Limb (tissue), 2 donors: ENCODE measurements at regions not wholly inside any gene's neighbourhood (a gene's known extent, or its start where the extent isn't known, plus 50 kb on each side); places are given as distances from the start of the nearest gene placed in this dataset.

Experiments used
- DNase-seq, 2 donors: peaks; one replicate each; pipeline ENCODE4 v3.0.0-alpha.2; 2016; ENCODE audit errors: extremely low spot score in 2 of 2

DNA sequence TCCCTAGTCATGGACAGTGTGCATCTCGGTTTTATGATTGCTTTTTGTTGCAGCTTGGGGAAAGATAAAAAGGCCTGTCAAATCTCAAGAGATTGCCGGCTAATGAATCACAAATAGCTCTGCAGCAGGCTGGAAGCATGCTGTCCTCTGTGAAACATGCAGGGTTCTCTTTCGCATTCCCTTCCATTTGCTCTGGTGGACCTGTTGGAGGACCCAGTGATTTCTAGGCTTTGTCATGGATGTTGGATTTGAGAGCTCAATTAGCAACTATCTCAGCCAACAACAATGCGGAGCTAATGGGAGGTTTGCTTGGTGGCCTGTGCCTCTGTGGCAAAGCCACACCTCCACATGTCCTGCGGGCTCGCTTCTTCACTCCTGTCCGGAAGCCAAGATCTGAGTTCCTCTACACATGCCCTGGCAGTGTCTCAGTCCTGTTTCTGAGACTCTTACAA, 418.1 kb upstream of the ARGLU1 start:
- peak in 1 of 2 donors; percentile 43 for DNase-seq

DNA sequence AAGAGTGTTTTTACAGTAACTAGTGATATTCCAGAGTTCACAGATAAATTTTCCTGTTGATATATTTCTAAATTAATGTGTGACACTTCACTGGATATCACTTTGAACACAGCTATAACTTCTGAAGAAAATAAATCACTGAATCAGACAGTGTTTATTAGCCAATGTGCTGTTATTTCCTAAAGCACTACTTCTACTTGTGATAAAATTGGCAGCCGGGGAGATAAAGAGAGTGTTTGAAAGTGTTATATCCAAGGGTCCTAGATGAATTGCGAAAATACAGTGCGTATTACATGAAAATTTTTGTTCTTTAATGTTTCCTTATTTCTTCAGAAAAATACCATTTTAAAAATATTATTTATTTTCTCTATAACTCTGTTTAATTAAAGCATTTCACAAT, 417.5 kb upstream of the ARGLU1 start:
- DNase-seq: no peak

DNA sequence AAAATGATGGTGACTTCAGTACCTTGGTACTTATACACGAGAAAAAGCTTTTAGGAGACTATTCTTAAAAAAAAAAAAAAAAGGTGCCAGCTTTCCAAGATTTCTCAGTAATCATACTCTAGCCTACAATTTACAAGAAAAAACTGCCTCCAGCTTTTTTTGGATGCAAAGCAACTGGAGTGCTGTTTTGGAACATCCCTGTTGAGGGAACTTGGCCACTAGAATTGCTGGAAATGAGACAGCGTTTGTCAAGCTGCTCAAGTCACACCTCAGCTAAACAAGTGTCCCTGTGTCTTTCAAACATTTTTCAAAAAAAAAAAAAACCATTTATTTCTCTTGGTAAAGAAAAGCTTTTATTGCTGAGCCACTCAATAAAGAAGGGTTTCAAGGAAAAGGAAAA, 413.1 kb upstream of the ARGLU1 start:
- no peak for DNase-seq

DNA sequence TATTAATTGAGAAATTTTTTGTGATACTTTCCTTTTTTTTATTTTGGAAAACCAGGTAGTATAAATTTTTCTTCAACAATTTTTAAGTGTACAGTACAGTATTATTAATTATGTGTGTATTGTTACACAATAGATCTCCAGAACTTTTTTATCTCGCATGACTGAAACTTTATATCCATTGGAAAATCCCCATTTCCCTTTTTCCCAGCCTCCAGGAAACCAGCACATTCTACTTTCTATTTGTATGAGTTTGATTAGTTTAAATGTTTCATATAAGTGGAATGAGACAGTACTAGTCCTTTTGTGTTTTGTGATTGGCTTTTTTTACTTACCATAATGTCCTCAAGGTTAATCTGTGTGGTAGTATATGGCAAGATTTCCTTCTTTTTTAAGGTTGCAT, 399.5 kb upstream of the ARGLU1 start:
- DNase-seq: no peak

DNA sequence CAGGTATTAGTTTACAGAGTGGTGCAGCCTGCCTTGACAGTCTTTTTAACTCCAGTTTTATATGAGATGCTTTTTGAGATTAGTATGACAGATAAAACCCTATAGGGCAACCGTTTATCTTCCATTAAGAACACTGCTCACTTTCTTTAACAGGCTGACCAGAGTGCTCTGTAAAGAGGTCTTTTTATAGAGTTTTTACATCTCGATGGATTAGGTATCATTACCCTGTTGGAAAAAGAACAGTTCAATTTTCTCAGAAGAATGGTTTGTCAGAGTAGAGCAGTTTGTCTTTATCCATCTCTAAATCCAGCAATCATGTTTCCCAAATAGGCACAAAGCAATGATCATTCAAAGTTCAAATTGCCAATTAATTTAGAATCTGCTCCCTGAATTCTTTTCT, 395.2 kb upstream of the ARGLU1 start:
- DNase-seq: no peak

DNA sequence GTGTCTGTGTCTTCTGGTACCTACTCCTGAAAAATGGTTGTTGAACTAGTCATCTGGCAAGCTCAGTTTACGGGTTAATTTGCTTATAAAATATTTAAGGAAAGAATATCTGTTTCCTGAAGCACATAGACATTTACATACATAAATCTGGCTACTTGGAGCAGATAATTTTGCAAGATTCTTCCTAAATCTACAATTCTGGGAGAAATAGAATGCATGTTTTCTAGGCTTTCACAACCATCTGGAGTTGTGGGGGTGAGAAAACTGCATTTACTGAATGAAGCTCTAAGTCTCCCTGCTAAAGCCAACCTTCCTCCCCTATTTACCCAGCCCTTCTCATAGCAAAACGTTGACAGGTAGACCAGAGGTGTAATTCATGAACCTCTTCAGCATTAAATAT, 393.7 kb upstream of the ARGLU1 start:
- DNase-seq: no peak

DNA sequence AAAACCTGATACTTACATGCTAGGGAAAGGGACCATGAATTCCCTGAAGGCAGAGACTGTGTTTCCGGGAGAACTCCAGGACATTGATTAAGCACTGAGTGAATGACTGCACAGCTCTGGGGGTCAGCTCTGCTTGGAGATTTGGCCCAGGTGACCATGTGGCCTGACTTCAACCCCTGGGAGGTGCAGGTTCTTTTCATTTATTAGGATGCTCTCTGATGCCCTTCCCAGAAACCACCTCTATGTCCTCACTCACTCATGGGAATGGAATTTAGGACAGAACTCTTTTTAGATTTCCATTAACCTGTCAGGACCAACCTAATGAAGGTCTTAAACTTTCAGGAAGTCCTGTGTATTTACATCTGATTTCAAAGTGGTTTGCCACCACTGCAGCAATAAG, 393.3 kb upstream of the ARGLU1 start:
- no peak for DNase-seq

DNA sequence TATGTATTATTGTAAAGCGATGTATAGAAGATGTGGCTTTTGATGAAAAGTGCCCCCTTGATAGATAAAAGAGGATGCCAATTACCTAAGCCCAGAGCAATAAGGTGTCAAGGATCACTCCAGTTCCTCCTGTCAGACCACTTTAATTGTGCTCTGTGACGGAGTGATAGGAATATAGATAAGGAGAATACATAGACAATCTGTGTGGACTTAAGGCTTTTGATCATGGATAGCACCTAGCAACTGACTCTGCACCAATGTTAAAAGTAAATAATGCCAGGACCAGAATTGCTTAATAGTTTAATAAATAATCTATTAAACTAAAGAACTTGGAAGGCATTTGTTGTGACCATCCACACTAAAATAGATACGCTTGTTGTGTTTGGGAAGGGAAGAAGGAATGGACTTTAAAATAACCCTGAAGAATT, 390.7 kb upstream of the ARGLU1 start:
- no peak for DNase-seq

DNA sequence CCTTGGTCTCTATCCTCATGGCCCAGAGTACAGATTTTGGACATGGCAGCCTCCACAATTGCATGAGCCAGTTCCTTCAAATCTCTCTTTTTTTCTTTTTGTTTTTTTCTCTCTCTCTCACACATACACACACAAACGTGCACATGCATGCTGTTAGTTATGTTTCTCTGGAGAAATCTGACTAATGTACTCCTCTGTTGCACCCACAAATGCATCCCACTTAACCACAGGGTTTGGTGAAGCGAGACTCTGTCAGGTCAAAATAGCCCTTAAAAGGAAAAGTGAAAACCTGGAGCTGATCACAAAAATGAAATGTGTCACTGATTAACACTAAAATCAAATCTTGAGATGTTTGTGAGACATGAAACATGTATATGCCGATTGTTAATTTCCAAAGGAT, 374.6 kb upstream of the ARGLU1 start:
- no peak for DNase-seq

DNA sequence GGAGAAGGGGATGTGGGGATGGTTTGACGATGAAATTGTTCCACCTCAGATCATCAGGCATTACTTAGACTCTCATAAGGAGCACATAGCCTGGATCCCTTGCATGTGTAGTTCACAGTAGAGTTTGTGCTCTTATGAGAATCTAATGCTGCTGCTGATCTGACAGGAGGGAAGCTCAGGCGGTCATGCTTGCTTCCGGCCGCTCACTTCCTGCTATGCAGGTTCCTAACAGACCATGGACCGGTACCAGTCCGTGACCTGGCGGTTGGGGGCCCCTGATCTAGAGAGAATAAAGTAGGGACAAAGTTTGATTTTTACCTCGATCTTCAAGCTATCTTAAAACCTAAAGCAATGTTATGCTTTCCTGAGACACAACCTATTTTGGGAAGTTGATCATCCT, 373.8 kb upstream of the ARGLU1 start:
- DNase-seq: no peak

DNA sequence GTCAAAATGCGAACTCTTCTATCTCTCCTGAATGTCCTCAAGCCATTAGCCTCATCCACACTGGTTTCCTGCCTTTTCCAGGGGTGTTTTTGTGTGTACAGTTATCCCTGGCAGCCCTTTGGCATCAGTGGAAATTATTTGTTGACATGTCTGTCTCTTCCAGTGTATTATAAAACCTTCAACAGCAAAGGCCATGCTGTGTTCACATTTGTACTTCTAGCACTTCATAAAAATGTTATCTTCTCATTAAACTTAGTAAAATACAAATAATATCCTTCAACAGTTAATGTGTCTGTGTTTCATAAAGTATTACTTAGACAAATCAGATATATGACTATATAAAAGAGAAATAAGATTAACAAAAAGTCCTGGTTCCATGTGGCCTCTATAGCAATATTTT, 359.5 kb upstream of the ARGLU1 start:
- DNase-seq: no peak

DNA sequence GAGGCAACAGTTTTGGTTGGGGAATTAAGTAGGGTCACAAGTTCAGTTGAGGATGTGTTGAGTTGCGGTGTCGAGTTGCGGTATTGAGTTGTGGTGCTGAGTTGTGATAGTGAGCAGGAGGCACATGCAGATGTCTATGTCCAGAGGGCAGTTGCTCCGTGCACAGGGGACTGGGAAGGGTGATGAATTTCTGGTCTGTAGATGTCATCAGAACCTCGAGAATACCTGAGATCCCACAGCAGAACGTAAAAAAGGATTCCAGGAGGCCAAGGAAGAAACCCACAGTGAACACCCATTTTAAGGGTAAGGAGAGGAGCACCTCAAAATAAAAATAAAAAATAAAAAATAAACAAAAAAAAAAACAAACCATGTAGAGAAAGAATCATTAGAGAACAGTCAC, 354.4 kb upstream of the ARGLU1 start:
- no peak for DNase-seq

DNA sequence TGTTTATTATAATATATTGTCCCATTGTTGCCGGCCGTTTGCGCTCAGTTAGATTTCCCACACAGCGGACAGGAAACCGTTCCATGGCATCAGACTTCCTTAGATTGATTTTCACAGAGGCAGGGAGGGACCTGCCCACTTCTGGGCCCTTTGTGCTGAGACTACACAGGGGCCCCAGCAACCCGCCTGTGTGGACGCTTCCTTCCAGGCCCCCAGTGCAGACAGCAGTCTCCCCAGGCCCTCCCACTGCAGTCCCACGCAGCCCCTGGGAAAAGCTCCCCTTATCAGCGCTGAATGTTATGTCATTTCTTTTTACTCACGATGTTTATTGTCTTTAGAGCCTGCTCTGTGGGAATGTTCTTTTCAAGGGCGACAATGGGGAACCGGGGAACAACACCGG, 351.7 kb upstream of the ARGLU1 start:
- peak in 1 of 2 donors; percentile 44 for DNase-seq

DNA sequence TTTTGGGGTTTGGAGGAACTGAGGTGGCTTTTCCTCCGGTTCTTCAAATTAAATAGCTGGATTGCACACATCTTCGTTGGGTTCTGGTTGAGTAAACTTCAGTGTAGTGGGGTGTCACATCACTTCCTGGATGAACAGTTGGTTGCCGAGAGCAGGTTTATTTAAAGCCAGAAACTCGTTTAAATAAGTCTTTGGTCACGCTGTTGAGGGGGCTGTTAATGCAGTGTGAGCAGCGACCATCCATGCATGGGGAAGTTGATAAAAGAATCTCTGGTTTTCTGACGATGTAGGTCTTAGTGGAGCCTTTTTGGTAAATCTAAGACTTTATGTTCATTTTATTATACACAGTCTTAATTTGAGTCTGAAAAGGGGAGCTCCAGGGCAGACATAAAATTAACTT, 351.2 kb upstream of the ARGLU1 start:
- no peak for DNase-seq

DNA sequence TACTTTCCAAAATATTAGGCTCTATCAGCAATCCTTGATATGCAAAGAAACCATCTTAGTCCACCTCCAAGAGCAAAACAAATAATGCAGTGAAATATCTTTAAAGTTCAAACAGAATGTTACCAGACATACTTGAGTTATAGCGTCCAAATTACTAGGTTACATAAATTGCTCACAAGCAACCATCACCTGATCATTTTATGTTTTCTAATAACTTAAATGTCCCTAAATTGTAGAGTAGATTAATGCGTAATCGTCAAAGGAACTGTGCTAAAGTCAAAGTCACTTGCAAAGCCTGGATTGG, 350.6 kb upstream of the ARGLU1 start:
- no peak for DNase-seq

DNA sequence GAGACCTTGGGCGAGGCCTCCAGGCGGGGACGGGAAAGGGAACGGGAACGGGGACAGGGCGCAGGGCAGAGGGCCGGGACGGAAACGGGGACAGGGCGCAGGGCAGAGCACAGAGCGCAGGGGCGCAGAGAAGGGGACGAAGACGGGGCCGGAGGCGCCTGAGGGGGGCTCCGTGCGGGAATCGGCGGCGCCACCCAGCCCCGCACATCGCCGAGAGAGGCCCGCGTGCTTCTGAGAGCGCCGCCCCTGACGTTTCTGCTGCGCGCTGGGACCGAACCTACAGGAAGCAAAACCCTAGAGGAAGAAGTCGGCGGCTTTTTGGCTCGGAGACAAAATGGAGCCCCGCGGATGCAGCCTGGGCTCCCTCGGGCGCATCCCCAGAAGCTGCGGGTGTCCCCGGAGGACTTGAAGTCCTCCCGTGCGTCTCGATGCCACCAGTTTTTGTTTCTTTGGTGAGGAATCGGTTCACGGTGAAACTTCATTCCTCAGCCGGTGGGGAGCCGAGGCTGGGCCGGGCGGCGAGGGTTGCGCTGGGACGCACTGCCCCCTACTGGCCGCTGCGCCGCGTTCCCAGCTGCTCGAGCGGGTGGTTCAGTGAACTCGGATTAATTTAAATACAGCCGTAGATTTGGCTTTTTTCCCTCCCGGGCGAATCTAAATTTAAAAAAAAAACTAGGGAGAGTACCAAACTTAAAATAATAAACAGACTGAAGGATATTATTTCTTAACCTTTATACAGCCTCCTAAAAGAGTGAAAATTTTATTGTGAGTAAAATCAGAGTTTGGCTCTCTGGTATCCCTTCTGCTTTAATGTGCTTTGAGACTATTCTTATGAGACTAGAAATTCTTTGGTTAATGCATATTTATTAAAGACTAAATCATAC, 350.0 kb upstream of the ARGLU1 start:
- peak; percentile 85 to 94 for DNase-seq

DNA sequence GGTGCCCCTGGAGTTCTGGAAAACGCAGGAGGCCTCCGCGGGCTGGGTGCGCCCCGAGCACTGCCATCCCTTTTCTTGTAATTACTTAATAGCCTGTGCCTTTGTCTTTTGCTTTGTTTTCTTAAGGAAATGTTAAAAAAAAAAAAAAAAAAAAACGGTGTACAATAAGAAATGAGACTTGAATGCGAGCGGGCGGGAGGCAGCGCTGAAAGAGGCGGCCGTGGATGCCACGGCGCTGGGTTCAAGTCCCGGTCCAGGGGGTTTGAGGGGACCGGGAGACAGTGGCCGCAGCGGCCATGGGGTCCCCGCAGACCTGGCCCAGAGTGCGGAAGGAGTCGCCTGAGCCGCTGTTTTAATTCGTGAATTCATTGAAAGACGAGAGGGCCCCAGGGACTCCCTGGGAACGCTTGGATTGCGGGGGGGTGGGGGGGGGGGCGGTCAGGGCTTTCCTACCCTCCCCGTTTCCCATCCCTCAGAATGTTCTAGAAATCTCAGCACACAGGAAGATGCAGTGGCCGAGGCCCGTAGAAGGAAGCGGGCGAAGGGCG, 349.2 kb upstream of the ARGLU1 start:
- DNase-seq: no peak

DNA sequence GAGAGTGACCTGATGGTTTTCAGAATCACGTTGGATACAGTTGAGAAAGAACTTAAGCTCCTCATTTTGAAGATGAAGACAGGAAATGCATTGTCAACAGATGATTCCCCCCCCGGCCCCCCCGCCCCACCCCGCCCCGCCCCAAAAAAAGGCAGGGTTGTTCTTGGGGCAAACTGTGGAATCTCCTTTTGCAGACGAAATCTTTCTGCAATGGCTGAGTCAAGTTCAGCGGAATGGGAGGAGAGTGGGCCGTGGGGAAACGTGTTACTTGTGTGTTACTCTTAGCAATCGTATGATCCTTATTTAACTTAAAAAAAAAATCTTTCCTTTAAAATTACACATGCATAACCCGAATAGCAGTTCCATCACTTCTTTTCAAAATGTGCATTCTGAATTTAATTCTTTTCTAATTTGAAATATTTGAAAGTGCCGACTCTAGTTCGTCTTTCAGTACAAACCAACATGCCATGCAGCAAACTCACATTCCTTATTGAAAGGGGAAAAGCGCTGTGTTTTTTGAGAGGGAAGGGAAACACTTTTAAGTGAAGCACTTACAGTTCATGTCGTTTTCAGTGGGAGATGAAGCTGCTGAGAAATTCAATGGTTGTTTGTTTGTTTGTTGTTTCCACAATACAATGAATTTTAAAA, 348.5 kb upstream of the ARGLU1 start:
- no peak for DNase-seq

DNA sequence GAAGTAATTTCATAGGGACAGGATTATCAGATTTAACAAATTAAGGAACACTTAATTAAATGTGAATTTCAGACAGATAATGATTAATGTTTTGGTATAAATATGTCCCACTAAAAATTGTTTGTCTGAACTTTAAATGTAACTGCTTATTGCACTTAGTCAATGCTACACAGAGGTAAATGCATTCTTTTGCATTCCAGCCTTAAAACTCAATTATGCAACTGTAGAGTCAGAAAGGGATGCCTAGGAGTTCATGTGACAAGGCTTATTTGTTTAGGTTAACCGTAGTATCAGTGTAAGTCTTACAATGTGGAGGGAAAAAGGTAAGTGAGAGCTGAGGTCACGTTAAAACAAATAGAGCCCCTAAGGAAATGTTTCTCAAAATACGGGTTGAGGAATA, 347.2 kb upstream of the ARGLU1 start:
- no peak for DNase-seq

DNA sequence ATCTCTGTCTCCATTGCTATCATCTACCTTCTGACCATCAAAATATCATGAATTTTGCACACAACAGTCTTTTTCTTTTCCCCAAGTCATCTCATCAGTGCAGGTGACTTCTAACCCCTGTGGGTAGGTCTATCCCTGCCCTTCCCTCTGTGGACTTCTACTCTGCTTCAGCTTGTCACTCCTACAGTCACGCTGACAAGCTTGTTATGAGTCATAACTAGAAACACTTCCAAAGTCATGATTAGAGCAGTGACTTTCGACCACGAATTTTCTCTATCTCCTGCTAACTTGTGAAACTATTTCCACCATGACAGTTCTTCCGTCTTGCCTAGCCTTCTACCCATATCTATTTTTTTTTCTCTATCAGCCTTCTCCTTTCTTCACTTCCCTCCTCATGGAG, 343.7 kb upstream of the ARGLU1 start:
- no peak for DNase-seq

DNA sequence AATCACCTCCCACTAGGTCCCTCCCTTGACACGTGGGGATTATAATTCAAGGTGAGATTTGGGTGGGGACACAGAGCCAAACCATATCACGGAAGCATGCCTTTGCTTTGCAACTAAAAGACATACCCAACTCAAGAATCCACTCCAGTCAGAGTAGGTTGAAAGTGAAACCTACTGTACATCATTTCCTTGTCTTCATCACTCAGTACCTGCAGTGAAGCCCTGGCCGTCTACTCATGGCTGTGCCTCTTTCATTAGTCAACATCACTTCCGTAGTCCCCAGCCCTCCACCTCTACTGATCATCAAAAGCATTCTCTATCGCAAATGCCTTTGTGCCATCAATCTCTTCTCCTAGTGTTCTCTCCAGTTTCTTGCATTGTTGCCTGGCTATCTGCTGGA, 343.1 kb upstream of the ARGLU1 start:
- no peak for DNase-seq

DNA sequence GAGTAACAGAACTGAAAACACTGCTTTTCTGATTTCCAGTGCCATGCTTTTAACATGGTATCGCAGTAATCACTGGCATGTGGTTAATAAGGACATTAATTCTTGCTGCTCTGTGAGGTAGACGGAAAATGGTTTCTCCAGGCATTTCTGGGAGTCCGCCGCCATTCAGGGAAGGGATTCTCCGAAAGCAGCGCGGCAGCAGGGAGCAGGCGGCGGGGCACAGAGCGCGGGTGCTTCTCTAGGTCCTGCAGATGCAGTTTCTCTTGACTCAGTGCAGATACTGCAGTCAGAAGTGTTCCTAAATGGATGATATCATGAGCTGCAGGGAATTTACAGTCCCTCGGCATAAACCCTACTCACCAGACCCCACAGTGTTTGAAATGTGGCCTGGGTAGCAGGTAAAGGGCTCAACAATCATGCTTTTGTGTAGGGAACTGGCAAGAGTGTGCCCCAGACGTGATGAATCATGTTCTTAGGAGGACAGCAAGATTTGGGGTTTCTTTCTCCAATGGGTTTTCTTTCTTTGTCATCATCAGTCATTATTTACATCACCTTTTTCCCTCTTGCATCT, 338.6 kb upstream of the ARGLU1 start:
- no peak for DNase-seq
